EH (cell line): ENCODE measurements at regions not wholly inside any gene's neighbourhood (a gene's known extent, or its start where the extent isn't known, plus 50 kb on each side); places are given as distances from the start of the nearest gene placed in this dataset.

Experiments
- DNase-seq: peaks from one replicate; pipeline ENCODE4 v3.0.0-alpha.2; 2015; ENCODE audit warnings: low read depth

DNA sequence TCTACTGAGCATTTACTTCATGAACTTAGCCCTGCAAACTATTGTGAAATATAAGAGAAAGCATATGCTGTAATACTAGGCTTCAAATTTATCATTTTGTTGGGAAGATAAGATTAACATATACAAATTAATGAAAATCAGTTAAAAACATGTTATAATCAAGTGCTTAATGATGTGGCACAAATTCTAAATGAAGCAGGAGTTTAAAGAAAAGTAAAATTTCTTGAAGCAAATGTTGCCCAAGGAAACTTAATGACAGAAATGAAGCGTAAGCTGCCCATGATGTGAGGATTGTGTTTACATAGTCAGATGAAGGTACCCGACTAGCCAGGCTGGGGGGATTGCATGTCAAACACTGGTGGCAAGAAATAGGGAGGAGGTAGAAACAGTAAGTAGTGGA is 103.1 kb upstream of the GAP43 start:
- no peak for DNase-seq

DNA sequence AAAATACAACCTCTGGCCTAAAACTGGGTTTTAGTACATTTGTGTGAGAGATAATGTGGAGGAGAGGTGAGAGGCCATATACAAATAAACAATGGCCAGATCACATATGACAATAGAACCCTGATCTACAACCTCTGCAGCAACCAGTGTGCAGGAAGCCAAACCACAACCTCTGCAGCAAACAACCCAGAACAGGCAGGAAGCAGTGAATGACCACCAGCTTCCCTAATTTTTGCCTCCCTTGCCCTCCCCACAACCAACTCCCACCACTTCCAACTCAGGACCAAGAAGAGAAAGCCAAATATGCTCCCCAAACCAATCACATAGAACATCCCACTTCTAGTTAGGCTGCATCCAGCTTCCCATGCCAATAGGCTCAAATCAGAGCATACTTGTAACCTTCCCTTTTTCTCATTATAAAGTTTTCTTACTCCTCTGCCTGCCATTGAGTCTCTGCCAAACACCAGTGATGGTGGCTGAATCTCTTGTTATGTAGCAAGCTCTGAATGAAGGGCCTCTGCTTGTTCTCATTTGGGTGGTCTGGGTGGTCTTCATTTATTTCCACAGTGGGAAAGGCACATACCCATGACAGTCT is 102.6 kb upstream of the GAP43 start:
- no peak for DNase-seq

DNA sequence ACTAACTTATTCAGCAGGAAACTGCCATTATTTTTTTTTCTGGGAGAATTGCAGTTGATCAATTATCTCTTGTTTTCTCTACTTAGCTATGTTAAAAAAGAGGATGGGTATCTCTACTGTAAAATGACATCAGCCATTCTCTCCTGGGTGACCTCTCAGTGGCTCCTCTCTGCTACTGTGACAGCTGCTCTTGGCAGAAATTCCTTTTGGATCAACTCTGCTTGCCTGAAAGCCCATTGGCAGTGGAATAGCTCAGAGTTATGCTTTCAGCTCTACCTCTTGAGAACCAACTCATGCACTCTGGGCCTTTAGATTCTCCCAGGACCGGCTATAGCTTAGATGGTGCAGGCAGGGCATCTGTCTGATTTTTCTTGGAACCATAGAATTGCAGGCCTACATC is 99.9 kb upstream of the GAP43 start:
- DNase-seq, result no peak

DNA sequence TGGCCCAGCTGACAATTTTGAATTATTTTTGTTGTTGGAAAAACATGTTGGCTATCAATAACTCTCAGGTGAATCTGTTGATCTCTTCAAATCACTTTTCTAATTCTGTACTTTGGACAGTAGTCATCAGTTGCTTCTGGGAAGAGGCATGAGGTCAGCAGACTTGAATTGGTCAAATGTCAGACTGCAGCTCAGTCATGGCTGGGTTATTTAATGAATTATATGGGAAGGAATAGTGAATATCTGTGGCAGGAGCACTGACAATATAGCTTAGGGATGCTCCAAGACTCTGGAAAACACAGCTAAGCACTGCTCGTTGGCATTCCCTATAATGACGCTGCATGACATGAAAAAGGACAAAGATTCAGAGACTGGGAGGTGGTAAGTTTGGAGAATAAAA is 98.8 kb upstream of the GAP43 start:
- no peak for DNase-seq

DNA sequence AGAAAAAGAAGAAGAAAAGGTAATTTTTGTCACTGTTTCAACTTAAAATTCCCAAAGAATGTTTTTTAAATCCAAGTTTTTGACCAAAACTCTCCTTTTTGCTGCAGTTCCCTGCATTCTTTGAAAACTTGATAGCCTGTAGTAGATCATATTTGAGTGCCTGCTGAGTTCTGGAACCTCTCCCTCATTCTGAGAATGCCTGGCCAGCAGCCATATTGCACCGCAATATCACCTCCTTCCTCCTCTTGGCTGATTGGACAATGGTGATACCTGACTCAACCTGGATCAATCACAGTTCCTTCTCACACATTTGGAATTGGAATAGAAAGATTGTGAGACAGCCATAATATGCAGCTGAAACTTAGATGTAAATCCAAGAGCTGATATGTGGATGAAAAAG is 97.6 kb upstream of the GAP43 start:
- DNase-seq, result no peak

DNA sequence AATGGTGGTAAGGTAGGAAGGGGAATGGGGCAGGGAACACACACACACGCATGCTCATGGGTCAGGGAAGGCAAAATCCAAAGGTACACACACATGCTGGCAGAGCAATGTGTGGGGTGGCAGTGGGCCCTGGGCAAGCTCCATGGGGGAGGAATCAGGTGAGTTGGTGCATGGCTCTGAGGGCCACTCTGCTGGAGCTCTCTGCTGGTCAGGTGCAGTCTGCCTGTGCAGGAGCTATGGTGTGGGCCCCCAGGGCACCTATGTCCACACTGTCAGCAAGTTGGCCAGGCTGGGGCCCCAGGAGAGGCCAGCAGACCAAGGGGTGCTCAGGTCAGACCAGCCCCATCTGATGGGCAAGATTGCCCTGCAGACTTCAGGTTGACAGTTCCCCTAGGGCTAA is 90.1 kb upstream of the GAP43 start:
- no peak for DNase-seq

DNA sequence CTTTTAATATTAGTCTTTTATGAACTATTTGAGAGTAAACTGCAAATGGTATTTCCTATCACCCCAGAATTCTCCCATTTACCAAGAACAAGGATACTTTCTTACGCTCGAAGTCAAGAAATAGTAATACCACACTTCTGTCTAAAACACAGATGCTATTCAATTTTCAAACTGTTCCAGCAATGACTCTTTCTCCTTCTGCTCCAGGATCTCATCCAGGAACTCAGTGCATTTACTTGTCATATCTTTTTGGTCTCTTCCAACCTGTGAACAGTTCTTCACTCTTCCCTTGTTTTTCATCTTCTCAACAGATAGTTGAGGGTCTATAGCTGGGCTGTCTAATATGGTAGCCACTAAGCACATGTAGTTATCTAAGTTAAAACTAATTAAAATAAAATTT is 87.1 kb upstream of the GAP43 start:
- no peak for DNase-seq

DNA sequence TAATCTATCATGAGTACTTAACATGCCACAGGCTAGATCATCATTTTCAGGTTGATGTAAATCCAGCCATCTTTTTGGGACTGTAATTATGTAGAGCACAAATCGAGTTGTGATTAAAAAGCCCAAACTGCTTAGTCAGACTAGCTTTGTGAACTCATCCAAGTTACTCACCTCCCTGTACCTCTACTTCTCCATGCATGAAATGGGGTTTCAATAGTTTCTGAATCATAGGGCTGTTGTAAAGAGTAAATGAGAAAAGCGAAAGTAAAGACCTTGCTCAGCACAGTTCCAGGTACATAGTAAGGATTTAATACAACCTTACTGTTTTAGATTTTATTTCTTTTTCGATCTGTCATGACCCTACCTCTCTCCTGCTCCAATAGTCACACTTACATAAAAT is 85.6 kb upstream of the GAP43 start:
- no peak for DNase-seq

DNA sequence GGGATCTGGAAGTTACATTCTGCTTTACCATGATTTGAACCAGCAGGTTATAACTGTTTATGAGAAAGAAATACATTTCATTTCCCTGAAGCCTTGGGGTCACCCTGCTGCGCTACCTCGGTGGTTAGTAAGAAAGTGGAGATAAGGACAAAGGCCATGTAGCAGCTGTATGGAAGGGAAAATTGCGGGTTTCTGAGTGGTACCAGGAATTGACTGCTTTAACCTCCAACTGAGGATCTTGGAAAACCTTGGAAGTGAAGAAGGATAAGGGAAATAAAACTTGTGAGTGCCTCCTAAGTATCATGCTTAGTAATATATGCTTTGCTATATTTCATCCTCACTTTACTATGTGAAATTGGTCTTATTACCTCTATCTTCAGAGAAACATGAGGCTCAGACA is 76.1 kb upstream of the GAP43 start:
- DNase-seq, result no peak

DNA sequence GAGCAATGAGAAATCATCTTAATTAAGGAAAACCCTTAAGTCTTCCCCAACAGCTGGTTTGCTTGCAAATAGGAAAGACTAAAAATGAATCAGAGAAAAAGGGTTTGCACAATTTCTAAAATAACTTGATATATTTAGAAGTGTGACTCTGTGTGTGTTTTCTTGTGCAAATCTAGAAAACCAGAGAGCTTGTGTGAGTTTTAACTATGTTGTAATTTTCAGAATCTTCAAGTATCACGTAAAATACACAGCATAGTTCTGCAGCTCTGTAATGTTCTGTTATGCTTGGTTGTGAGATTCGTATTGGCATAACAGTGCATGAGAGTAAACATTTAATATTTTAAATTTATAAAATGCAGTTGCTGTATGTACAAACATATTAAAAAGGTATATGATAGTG is 74.7 kb upstream of the GAP43 start:
- DNase-seq, result no peak

DNA sequence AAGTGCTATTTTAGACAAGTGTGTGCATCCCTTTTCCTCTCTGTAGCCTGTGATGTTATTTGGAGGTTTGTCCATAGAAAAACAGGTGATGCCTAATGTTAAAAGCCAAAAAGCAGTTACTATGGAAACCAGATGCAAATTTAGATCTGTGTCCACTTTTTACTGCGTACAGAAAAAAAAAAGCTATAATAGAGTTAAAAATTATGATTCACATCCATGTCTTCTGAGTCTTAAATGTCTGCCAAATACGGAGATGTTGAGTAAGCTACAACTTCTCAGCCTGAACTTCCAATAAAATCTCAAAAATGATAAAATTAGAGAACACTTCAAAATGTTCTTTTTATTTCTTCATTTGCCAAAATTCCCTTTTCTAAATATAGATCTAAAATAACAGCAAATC is 74.2 kb upstream of the GAP43 start:
- peak; percentile 37 for DNase-seq

DNA sequence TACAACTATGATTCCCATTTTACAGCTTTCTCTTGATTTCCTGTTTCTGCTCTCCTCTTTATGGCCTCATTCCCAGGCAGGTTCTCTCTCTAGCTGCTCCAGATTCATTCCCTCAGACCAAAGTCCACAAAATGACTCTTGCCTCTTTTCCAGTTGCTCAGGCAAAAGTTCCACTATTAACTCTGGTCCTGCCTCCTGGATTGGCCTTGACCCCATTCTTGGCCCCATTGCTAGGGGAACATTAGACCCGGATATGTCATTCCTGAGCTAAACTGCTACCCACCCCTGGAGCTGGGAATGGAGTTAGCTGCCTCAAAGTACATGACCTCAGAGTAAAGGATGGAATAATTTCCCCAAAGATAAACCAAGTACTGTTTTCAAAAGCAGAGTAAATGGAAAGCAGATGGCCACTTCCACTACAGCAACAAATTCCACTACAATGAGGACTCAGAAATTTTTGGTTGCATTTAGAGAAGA is 73.0 kb upstream of the GAP43 start:
- DNase-seq, result peak; percentile 59

DNA sequence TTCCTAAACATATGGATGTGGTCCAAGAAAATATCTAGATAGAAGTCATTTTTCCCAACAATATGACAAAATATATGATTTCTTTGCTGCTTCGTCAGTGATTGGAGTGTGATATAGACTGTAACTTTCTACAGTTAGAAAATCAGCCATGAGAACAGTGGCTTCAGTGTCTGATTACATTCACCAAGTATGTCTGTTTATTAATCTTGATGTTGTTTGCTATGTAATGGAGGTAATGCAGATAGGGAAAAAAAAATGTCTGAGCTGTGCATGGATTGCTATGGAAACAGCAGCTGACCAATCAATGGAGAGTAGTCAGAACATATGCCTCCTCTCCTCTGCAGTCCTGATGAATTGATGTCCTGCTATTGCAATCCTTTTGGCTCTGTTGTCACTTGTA is 72.3 kb upstream of the GAP43 start:
- no peak for DNase-seq

DNA sequence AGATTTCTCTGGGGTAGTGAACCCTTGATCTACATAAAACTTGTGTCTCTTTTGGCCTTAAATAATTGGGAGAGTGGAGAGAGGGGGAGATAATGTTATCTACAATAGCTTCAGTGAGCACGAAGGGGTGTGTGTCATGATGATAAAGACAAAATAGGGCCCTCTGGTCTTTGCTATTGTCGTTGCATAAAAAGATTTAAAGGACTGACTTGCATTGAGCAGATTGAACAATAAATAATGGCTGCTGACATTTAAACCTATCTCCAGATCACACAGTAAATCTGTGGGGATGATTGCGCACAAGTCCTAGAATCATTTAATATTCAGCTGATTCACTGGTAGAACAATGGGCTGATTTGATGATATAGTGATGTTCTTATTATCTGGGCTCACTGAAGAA is 71.3 kb upstream of the GAP43 start:
- DNase-seq, result no peak

DNA sequence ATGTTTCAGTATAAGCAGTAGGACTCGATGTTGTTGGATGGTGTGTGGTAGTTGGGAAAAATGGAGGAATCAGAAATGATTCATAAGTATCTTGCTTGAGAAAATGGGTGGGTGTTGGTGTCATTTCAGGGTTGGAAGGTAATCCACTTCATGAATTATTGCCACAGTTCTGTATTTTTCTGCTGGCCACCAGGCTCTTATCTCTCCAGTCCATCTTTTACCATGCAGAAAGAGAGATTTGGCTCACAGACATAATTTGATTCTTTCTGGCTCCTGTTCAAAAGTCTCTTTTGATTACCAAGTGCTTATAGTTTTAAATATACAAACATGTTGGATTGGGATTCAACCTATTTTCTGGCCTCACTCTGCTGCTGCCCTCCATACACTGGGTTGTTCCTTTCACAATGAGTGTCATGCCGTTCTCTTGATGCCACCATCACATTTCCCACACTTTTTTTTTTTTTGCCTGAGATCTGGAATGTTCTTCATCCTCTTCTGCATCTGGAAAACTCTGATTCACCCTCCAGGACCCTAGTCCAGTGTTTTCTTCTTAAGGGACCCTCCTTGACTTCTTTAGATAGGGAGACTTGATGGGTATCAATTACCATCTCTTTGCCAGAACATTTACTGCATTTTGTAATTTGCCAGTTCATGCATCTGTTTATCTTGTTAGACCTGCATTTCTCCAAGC is 69.4 kb upstream of the GAP43 start:
- DNase-seq, result no peak

DNA sequence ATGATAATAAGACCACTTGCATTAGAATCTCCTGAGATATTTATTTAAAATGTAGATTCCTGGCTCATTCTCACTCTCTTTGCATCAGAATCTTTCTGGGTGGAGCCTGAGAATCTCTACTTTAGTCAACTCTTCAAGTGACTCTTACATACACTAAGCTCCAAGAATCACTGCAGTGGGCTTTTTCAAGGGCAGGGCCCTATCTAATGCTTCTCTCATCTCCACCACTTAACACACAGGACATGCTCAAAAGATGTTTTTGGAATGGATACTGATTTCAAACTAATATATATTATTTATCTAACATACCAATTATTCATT is 68.9 kb upstream of the GAP43 start:
- DNase-seq, result no peak

DNA sequence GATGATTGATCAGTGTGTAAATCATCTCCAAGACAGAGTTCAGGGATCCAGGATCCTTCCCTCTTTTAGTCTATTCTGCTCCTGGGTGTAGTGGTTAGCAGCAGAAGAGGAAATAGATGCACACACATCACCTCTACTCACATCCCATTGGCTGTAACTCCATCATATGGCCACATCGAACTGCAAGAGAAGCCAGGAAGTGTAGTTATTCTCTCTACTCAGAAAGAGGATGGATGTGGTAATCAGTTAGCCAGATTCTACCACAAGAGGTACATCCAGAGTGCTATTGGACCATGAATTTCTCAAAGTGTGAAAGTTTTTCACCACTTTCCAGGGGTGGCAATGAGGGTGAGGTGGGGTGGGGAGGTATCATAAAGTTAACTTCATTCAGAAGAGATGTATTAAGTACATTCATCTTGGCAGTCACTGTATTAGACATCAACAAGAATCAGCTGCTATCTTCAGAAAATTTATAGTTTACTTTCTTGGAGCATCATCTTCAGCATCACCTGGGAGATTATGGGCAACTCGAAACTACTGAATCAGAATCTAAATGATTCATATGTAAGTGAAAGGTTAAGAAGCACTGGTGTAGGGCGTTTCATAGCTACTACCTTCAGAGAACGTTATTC is 60.6 kb upstream of the GAP43 start:
- DNase-seq, result no peak

DNA sequence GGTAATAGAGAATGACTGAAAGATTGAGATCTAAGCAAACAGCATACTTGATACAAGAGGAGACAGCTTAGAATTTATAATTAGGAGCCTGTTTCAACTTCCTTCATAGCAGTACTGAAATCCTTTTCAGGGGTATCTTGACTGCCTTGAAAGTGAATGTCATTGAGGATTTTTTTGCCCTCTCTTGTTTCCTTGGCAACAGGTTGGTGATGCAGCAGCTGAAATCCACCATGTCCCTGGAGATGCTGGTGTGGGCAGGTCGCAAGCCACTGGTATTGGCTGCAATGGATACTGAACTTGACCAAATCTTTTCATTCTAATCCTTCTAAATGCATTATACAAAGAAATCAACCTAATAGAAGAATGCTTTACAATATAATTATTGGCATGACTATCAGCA is 59.3 kb upstream of the GAP43 start:
- DNase-seq, result no peak

DNA sequence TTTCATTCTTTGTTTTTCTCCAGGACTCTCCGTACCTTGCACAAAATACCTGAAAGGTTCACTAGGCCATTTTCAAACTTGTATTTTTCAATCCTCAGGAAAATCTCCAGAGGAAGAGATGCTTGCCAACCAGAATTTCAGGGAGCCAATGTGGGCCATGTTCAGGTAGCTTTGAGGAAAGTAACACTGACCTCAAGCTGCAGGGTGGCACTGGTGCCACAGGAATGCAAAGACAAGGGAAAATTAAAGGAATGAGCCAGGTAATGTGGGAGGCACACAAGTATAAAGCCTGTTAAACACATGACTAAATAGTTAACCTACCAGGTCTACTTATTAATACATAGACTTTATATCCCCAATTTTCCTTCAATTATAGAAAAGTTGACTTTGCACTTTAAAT is 51.9 kb upstream of the GAP43 start:
- no peak for DNase-seq
